IMR-90 (cell line): ENCODE measurements at regions not wholly inside any gene's neighbourhood (a gene's known extent, or its start where the extent isn't known, plus 50 kb on each side); places are given as distances from the start of the nearest gene placed in this dataset.

Experiments used
- MAFK ChIP-seq: IDR thresholded peaks from 2 replicates; pipeline ENCODE4 v1.6.1; 2012; ENCODE audit warnings: low read depth, low read length, improper control_type of control experiment
- MXI1 ChIP-seq: IDR thresholded peaks from 2 replicates; pipeline ENCODE4 v1.6.1; 2012; ENCODE audit warnings: low read depth, mild to moderate bottlenecking, low read length, moderate library complexity, borderline replicate concordance
- TF ChIP-seq, protein P1 (sequence below): conservative IDR thresholded peaks from 2 replicates; pipeline ENCODE4 v1.5.1; 2012; ENCODE audit warnings: mild to moderate bottlenecking, low read depth, low read length, improper control_type of control experiment

DNA sequence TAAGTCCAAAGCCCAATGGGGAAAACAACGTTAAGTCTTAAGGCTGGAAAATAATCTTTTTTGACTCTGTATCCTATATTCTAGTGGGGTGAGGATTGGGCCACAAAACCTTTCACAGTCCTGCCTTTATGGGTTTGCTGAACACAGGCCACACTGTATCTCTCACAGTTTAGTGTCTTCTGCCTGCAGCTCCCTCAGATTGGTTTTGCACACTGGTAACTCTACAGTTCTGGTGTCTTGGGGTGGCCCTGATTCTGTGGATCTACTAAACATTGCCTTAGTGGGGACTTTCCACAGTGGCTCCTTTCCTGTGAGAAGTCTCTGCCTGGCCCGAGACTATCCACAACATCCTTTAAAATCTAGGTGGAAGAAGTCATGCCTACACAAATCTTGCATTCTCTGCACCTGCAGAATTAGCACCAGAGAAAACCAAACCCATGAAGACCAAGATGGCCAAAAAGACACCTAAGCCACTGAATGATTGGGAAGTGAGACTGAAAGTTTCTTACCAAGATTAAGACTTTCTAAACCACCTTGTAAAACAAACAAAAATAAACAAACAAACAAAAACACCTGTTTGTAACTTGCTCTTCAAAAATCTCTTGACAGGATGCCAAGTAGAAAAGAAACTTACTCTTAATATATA is 150.4 kb upstream of the PCDH10 start:
- TF ChIP-seq, protein P1, sequence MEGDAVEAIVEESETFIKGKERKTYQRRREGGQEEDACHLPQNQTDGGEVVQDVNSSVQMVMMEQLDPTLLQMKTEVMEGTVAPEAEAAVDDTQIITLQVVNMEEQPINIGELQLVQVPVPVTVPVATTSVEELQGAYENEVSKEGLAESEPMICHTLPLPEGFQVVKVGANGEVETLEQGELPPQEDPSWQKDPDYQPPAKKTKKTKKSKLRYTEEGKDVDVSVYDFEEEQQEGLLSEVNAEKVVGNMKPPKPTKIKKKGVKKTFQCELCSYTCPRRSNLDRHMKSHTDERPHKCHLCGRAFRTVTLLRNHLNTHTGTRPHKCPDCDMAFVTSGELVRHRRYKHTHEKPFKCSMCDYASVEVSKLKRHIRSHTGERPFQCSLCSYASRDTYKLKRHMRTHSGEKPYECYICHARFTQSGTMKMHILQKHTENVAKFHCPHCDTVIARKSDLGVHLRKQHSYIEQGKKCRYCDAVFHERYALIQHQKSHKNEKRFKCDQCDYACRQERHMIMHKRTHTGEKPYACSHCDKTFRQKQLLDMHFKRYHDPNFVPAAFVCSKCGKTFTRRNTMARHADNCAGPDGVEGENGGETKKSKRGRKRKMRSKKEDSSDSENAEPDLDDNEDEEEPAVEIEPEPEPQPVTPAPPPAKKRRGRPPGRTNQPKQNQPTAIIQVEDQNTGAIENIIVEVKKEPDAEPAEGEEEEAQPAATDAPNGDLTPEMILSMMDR, result no peak
- no peak for TF ChIP-seq MXI1
- no peak for TF ChIP-seq MAFK
